GM18520 (cell line): ENCODE measurements at regions not wholly inside any gene's neighbourhood (a gene's known extent, or its start where the extent isn't known, plus 50 kb on each side); places are given as distances from the start of the nearest gene placed in this dataset.
"Not testable (repeated sequence)": the region's sequence is repeated elsewhere in the genome, so short reads cannot be mapped to it uniquely, and the experiment has no call there.

Experiments
- ATAC-seq: cut with Tn5 transposase; IDR thresholded peaks from one replicate; pipeline ENCODE4 v1.9.1; 2021; ENCODE audit not compliant: unreplicated experiment

DNA sequence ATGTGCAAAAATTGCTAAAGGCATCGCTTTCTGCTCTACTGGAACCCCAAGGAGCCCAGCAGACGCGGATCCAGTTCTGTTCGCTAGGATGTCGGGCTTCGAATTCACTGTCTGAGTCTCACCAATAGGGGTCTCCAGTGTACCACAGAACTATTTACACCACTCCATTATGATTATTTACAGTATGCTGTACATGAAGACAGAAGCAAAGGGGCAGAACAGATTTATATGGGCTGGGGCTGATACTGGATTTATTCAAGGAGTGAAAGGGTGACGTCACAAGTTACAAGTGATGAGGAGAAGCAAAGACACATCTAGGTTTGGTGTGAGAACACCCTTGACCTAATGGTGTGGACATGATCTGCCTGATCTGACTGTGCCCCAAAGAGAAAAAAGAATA is 185.3 kb upstream of the ATP5MC3 start:
- ATAC-seq, result no peak

GRCh38 chr2:175363699-175364098 is 182.2 kb upstream of the ATP5MC3 start:
- ATAC-seq, result no peak

- no peak for ATAC-seq
Measured at GRCh38 chr2:175362331-175362730, 180.8 kb upstream of the ATP5MC3 start.

- no peak for ATAC-seq
Measured at GRCh38 chr2:175359710-175360109, 178.2 kb upstream of the ATP5MC3 start.

DNA sequence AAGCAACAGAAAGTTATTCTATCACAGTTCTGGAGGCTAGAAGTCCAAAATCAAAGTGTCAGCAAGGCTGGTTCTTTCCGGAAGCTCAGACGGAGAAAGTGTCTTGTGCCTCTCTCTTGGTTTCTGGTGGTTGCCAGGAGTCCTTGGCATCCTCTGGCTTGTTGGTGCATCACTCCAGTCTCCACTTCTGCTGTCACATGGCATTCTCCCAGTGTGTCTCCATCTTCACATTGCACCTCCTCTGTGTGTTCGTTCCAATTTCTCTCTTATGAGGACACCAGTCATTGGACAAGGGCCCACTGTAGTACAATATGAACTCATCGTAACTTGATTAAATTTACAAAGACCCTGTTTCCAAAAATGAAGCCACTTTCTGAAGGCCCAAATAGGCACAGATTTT is 175.4 kb upstream of the ATP5MC3 start:
- ATAC-seq, result no peak

- no peak for ATAC-seq
Measured at GRCh38 chr2:175355246-175355645, 173.7 kb upstream of the ATP5MC3 start.

DNA sequence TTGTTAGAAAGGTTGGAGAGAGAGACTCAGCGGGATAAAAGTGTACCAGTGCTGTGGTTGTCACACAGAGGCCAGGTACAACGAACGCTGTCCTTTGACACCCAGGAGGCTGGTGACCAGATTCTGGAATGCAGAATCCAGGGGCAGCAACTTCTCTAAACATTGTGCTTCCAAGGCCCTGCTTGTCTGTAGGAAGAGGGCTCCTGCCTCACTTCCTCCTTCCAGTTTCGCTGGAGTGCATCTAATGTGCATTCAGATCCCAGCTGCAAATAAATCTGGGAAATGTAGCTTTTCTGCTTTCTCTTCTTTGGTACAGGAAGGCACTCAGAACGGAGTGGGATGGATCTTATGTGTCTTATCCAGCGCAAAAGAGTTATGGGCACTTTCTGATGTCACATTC is 171.8 kb upstream of the ATP5MC3 start:
- ATAC-seq, result no peak

DNA sequence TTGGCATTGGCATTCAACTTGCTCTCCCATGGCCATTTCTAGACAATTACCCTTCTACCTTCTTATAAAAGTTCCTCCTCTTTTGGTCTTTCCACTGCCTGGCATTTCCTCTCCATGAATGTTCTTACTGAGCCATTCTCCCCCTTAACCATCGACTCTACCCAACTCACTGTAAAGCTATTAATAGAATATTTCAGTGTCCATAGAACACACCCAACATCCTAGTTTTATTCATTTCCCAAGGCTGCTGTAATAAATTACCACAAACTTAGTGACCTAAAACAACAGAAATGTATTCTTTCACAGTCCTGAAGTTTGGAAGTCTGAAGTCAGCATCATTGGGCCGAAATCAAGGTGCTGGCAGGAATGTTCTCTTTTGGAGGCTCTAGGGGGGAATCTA is 170.0 kb upstream of the ATP5MC3 start:
- no peak for ATAC-seq

GRCh38 chr2:175350105-175350504 is 168.6 kb upstream of the ATP5MC3 start:
- ATAC-seq, result no peak

DNA sequence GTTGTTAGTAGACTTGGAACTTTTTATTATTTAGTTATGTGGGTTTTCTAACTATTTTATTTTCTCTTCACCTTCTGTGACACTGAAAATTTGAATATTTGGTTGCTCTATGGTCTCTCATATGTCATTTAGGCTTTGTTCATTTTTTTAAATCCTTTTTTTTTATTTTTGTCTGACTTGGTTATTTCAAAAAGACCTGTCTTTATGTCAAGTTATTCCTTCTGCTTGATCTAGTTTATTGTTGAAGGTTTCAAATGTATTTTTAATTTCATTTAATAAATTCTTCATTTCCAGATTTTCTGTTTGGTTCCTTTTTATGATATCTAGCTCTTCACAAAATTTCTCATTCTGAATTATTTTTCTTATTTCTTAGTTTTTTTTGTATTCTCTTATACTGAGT is 160.6 kb upstream of the ATP5MC3 start:
- no peak for ATAC-seq

DNA sequence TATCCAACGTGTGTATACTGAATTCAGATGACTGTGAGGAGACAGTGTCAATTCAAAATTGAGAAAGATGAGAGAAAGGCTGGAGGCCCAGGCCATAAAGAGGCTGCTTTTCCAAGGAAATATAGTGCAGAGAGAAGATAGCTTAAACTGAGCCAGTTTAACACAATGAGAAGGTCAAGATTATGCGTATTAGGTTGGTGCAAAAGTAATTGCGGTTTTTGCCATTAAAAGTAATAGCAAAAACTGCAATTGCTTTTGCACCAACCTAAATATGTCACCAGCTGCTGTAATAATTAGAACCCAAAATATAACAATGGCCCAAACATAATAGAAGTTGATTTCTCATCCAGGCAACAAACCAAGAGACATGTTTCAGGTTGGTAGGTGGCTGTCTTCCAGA is 148.7 kb upstream of the ATP5MC3 start:
- ATAC-seq, result no peak

- ATAC-seq, result no peak
Measured at GRCh38 chr2:175326801-175327200, 145.3 kb upstream of the ATP5MC3 start.

DNA sequence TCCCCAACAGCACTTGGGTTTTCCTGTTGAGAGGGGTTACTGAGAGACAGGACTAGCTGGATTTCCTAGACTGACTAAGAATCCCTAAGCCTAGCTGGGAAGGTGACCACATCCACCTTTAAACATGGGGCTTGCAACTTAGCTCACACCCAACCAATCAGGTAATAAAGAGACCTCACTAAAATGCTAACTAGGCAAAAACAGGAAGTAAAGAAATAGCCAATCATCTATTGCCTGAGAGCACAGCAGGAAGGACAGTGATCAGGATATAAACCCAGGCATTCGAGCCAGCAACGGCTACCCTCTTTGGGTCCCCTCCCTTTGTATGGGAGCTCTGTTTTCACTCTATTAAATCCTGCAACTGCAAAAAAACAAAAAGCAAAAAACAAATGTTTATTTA is 144.7 kb upstream of the ATP5MC3 start:
- ATAC-seq, result not testable (repeated sequence)

- no peak for ATAC-seq
Measured at GRCh38 chr2:175323162-175323561, 141.7 kb upstream of the ATP5MC3 start.

DNA sequence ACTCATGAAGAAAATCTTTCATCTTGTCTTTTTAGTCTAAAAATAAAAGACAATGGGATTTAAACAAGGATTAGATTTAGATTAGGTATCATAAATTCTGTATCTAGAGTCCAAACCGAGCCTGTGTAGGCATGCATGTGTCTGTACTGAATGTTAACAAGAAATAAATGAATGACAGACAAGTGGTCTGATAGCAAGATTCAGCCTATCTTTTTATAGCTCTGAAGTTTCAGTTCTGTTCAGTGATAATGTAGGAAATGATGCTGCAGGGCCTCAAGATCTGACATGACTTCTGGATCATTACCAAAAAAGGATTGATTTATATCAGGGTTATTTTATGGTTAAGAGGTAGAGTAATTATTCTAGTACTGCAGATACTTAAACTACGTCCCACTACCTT is 137.0 kb upstream of the ATP5MC3 start:
- ATAC-seq, result no peak

GRCh38 chr2:175317751-175318150 is 136.2 kb upstream of the ATP5MC3 start:
- no peak for ATAC-seq

- no peak for ATAC-seq
Measured at GRCh38 chr2:175312137-175312536, 130.6 kb upstream of the ATP5MC3 start.

GRCh38 chr2:175310813-175311504 is 129.4 kb upstream of the ATP5MC3 start:
- ATAC-seq, result no peak

- no peak for ATAC-seq
Measured at GRCh38 chr2:175309799-175310198, 128.3 kb upstream of the ATP5MC3 start.

- ATAC-seq, result no peak
Measured at GRCh38 chr2:175308005-175308404, 126.5 kb upstream of the ATP5MC3 start.

DNA sequence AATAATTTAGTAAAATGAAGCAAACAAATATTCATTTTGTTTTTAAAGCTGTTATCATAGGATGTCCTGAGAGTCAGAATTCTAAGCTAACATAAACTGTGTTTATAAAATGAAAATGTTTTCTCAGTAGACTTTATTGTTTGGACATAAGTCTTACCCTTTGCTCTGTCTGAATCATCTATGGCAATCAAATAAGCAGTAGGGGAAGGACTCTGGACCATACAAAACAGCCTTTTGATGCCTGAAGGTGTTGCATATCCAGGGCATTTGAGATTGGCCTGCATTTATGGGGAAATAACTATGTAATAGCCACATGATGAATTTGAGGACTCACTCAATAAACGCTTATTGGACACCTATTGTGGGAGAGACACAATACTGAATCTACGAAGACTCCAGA is 123.0 kb upstream of the ATP5MC3 start:
- no peak for ATAC-seq

GRCh38 chr2:175293776-175294175 is 112.3 kb upstream of the ATP5MC3 start:
- no peak for ATAC-seq

GRCh38 chr2:175293195-175293594 is 111.7 kb upstream of the ATP5MC3 start:
- ATAC-seq, result no peak
